ENCODE measurements at regions not wholly inside any gene's neighbourhood (a gene's known extent, or its start where the extent isn't known, plus 50 kb on each side); places are given as distances from the start of the nearest gene placed in this dataset.
A peak's percentile ranks its signal among the peaks of the same experiment; 100 is the strongest.

DNA sequence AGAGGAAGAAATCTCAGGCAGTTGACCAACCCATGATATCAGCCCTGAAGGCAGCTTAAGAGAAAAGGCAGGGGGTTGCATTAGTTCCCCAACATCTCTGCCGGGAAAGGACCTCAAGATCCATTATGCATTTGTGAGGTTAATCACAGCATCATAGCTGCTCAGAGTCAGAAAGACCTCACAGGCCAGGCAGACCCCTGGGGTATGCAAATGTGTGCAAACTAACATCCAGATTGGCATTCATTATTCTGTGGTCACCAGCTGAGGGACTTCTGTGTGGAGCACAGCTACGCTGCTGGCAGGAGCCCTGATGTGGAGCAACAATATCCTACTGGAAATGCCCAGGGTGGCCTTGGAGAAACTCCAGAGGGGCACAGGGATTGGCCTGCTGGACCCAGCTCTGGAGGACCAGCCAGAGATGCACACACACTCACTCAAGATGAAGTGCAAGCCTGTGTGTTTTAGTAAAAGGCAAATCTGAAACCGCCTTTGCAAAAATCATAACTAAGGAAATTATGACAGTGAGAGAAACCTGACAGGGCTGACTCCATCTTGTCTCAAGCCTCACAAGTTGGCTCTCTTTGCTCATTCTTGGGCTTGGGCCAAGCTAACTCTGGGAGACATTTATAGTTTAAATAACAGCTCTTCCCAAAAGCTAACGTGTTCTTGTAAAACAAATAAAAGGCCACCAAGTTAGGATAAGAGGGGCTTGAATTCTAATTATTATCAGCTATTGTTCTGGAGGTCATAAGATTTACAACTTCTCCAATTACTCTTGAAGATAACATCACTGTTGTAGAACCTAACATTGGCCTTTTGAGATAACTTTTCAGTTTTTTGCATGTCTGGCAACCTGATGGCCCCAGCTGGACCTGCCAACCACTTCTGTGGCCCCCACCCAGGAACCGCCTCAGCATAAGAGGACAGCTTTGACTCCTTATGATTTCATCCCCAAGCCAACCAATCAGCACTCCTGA lies 257.1 kb downstream of the UACA start:
- DNase-seq (ENCODE audit: low read depth), result no peak
- no peak overlapping the region for H3K4me3 ChIP-seq (ENCODE audit: low read length)
- TF ChIP-seq, protein P1, sequence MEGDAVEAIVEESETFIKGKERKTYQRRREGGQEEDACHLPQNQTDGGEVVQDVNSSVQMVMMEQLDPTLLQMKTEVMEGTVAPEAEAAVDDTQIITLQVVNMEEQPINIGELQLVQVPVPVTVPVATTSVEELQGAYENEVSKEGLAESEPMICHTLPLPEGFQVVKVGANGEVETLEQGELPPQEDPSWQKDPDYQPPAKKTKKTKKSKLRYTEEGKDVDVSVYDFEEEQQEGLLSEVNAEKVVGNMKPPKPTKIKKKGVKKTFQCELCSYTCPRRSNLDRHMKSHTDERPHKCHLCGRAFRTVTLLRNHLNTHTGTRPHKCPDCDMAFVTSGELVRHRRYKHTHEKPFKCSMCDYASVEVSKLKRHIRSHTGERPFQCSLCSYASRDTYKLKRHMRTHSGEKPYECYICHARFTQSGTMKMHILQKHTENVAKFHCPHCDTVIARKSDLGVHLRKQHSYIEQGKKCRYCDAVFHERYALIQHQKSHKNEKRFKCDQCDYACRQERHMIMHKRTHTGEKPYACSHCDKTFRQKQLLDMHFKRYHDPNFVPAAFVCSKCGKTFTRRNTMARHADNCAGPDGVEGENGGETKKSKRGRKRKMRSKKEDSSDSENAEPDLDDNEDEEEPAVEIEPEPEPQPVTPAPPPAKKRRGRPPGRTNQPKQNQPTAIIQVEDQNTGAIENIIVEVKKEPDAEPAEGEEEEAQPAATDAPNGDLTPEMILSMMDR (conservative IDR thresholded peaks at IDR 0.05; ENCODE audit: low read depth, low read length), result no peak

DNA sequence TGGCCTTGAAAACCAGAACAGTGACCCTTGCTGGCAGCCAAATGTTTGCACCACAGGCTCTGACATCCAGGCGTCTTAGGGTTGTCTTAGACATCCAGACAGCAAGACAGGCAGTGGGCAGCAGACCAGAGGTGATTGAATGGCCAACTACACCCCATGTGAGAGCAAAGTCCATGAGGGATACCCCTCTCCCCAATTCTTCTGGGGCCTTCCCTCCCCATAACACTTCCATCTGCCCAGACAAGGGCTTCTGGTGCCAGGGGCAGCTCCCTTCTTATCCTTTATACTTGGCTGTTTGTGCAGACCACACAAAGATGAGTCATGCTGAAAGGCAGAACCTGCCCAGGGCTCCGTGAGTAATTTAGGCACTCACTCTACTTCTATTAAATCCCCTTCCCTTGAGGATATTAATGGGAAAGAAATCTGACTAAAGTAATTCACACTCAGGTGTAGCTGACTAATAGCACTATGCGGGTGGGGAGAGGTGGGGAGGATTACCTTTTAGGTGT lies 257.9 kb downstream of the UACA start:
- DNase-seq (ENCODE audit: low read depth), result peak; percentile 97
- TF ChIP-seq, protein P1 (conservative IDR thresholded peaks at IDR 0.05; ENCODE audit: low read depth, low read length), result peak; percentile 22
- no peak overlapping the region for H3K4me3 ChIP-seq (ENCODE audit: low read length)

DNA sequence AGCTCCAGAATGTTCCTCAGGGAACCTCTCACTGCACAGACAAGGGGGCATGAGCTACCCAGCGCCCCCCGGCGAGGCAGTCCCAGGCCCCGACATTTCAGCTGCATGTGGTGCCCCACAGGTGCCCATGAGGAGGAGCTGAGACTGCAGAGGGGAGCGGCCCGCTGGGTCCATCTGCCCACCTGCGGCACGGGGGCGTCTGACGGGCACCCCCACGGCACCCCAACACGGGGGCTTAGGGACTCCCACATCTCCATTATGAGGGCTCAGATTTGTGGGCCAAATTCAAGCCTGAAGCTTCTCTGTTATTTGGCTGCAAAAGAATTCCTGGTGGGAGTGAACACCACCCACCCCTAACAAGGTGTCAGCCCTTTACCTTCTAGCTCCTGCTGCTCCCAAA lies 258.4 kb downstream of the UACA start:
- TF ChIP-seq, protein P1 (conservative IDR thresholded peaks at IDR 0.05; ENCODE audit: low read depth, low read length), result no peak
- no peak overlapping the region for H3K4me3 ChIP-seq (ENCODE audit: low read length)
- DNase-seq (ENCODE audit: low read depth), result no peak

DNA sequence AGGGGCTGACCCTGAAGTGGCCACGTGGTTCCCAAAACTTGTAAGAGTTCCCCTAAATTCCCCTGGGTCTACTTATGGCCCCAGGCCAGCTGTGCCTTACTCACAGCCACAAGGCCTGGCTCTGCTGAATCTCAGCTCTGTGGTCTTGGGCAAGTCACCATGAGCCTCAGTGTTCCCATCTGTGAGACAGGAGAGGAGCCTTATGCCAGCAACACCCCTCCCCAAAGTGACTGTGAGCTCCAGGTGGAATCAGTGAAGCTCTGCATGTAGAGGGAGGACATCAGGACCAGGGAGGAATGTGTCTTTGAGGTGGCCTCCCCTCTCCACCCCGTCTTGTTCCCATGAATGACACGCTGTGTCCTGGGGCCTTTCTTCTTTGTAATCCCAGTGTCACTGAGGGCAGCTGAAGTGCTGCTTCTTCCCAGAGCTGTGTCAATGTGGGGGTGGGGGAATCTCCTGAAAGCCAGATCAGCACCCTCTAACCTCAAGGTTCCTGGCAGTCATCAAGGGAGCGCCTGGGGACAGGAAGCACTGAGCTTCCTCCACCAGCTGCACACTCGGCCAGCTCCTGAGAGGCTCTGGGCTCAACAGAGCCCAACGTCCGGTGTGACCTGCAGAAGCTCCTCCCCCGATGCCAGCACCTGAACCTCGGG lies 258.9 kb downstream of the UACA start:
- no peak for DNase-seq (ENCODE audit: low read depth)
- TF ChIP-seq, protein P1 (conservative IDR thresholded peaks at IDR 0.05; ENCODE audit: low read depth, low read length), result no peak
- H3K4me3 ChIP-seq (ENCODE audit: low read length), result no peak overlapping the region

DNA sequence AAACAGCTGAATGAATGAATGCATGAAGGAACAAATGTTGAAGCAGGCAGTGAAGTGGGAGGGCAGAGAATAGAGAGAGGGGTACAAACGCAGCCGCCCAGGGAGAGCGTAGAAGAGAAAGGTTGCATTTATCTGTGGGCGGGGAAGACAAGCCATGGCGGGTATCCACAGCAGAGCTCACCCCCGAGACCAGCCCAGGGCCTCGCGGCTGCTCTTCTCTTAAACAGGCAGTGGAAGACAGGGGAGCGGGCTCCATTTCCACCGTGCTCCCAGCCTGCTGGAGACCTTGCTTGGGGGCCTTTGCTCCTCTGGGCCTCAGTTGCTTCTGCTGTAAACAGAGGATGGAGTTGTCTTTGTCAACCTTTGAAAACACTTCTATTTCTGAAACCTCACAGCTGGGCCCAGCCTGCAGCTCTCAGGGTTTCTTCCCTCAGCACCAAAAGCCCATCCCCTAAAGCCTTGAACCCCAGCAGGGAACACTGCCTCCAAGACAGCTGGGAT lies 259.5 kb downstream of the UACA start:
- no peak overlapping the region for H3K4me3 ChIP-seq (ENCODE audit: low read length)
- DNase-seq (ENCODE audit: low read depth), result no peak
- TF ChIP-seq, protein P1 (conservative IDR thresholded peaks at IDR 0.05; ENCODE audit: low read depth, low read length), result no peak

DNA sequence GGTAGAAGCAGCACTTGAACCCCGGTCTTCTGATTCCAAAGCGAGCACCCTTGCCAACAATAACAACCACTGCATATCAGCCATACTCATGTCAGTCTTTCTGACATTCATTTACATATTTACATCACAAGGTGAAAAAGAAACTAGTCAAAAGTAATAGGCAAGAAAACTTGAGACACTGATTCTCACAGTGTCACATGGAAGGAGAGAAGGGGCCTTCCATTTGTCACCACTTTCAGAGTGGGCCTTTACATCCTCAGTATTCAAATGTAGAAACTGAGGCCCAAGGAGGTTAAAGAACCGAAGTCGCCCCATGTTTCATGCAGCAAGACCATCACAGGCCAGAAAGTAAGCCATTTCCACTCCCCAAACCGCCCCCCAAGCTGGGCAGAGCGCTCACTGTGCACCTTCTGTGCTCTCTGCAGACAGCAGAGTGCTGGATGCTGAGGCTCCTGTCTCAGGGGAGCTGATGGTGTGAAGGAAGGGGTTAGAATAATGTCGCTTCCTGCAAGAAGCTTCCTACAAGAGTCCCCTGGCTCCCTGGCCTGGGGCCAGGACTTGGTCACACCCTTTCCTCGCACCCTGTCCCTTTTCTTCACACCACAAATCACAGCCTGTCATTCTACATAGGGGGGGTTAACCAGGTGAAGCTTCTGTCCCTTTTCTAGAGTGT lies 260.1 kb downstream of the UACA start:
- no peak for DNase-seq (ENCODE audit: low read depth)
- TF ChIP-seq, protein P1 (conservative IDR thresholded peaks at IDR 0.05; ENCODE audit: low read depth, low read length), result no peak
- no peak overlapping the region for H3K4me3 ChIP-seq (ENCODE audit: low read length)
